ENCODE measurements at regions not wholly inside any gene's neighbourhood (a gene's known extent, or its start where the extent isn't known, plus 50 kb on each side); places are given as distances from the start of the nearest gene placed in this dataset.

DNA sequence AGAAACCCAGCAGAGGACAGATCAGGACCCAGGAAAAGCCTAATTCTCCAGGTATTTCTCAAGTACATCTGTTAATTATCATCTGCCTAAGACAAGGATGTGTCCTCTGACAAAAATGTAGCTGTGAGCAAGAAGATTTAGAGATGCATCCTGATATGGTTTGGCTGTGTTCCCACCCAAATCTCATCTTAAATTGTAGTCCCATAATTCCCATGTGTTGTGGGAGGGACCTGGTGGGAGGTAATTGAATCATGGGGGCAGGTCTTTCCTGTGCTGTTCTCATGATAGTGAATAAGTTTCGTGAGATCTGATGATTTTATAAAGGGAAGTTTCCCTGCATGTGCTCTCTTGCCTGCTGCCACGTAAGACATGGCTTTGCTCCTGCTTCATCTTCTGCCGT, 381.8 kb downstream of the BUD13 start:
- Histone ChIP-seq H3K27ac (ENCODE audit: low read depth, low read length) (no peak overlapping the region), H4K20me1 (ENCODE audit: control insufficient read depth, insufficient read depth, low read depth, low read length) (no peaks in the 10 kb centered on the region), H3K36me3 (ENCODE audit: control insufficient read depth, low read length) (no peaks in the 10 kb centered on the region), H3K27me3 (ENCODE audit: control insufficient read depth, low read length) (peaks cover 4% of the 10 kb centered on the region), H3K9me3 (ENCODE audit: control insufficient read depth, insufficient read depth, low read length) (no peaks in the 10 kb centered on the region), H3F3A (ENCODE audit: control insufficient read depth, insufficient read depth) (no peaks in the 10 kb centered on the region), H3K4me2 (ENCODE audit: low read length) (no peak overlapping the region), H3K9me2 (replicated peaks; ENCODE audit: control insufficient read depth, low read length) (no peaks in the 10 kb centered on the region), H3K79me2 (ENCODE audit: control insufficient read depth, low read length) (no peaks in the 10 kb centered on the region), H3K4me3 (ENCODE audit: low read length) (no peak overlapping the region), H3K4me1 (ENCODE audit: control insufficient read depth, low read length) (no peaks in the 10 kb centered on the region)
- TF ChIP-seq, protein P1, sequence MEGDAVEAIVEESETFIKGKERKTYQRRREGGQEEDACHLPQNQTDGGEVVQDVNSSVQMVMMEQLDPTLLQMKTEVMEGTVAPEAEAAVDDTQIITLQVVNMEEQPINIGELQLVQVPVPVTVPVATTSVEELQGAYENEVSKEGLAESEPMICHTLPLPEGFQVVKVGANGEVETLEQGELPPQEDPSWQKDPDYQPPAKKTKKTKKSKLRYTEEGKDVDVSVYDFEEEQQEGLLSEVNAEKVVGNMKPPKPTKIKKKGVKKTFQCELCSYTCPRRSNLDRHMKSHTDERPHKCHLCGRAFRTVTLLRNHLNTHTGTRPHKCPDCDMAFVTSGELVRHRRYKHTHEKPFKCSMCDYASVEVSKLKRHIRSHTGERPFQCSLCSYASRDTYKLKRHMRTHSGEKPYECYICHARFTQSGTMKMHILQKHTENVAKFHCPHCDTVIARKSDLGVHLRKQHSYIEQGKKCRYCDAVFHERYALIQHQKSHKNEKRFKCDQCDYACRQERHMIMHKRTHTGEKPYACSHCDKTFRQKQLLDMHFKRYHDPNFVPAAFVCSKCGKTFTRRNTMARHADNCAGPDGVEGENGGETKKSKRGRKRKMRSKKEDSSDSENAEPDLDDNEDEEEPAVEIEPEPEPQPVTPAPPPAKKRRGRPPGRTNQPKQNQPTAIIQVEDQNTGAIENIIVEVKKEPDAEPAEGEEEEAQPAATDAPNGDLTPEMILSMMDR (IDR thresholded peaks at IDR 0.05; ENCODE audit: low read depth, low read length, poor library complexity, severe bottlenecking): no peak
- no peak for TF ChIP-seq EZH2phosphoT487 (IDR thresholded peaks at IDR 0.05; ENCODE audit: borderline replicate concordance, low read length)

DNA sequence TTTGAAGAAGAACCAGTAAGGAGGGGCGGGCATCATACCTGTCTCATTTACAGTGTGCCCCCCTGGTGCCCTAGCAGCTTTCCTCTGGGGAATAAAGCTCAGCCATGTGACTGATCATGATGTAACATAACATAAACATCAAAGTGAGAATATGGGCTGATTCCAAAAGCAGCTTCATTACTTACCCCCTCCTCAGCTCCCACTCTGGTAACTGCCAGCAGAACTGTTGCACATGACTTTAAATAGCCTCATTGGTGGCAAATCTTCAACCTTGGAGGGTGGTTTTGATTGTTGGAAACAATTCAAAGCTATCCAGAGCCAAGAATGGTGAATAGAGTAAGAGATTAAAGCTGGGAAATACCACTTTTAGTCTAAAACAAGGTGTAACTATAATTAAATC, 384.6 kb downstream of the BUD13 start:
- Histone ChIP-seq H3K36me3 (ENCODE audit: control insufficient read depth, low read length) (no peaks in the 10 kb centered on the region), H3K79me2 (ENCODE audit: control insufficient read depth, low read length) (no peaks in the 10 kb centered on the region), H3K9me2 (replicated peaks; ENCODE audit: control insufficient read depth, low read length) (no peaks in the 10 kb centered on the region), H4K20me1 (ENCODE audit: control insufficient read depth, insufficient read depth, low read depth, low read length) (no peaks in the 10 kb centered on the region), H3K4me1 (ENCODE audit: control insufficient read depth, low read length) (no peaks in the 10 kb centered on the region), H3K27me3 (ENCODE audit: control insufficient read depth, low read length) (peaks cover 4% of the 10 kb centered on the region), H3F3A (ENCODE audit: control insufficient read depth, insufficient read depth) (no peaks in the 10 kb centered on the region), H3K4me3 (ENCODE audit: low read length) (no peak overlapping the region), H3K4me2 (ENCODE audit: low read length) (no peak overlapping the region), H3K9me3 (ENCODE audit: control insufficient read depth, insufficient read depth, low read length) (no peaks in the 10 kb centered on the region), H3K27ac (ENCODE audit: low read depth, low read length) (no peak overlapping the region)
- no peak for TF ChIP-seq EZH2phosphoT487 (IDR thresholded peaks at IDR 0.05; ENCODE audit: borderline replicate concordance, low read length)
- TF ChIP-seq, protein P1 (IDR thresholded peaks at IDR 0.05; ENCODE audit: low read depth, low read length, poor library complexity, severe bottlenecking): no peak

DNA sequence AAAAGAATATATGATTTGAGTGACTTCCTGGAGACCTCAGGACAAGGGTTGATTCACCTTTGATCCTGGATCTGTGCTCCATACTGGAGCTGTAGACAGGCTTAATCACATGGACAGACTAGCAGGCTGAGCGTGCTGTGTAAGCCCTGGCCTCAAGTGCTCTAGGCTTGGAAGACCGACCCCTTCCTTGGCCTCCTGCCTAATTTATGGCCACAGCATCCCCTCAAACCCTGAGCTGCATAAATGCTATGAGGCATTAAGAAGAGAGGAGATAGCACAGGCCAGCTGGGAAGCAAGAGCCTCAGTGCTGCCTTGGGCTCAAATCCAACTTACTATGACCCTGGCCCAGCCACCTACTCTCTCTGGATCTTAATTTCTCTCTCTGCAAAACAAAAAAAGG, 385.1 kb downstream of the BUD13 start:
- TF ChIP-seq EZH2phosphoT487 (IDR thresholded peaks at IDR 0.05; ENCODE audit: borderline replicate concordance, low read length): no peak
- TF ChIP-seq, protein P1 (IDR thresholded peaks at IDR 0.05; ENCODE audit: low read depth, low read length, poor library complexity, severe bottlenecking): no peak
- Histone ChIP-seq H4K20me1 (ENCODE audit: control insufficient read depth, insufficient read depth, low read depth, low read length) (no peaks in the 10 kb centered on the region), H3K36me3 (ENCODE audit: control insufficient read depth, low read length) (no peaks in the 10 kb centered on the region), H3K9me3 (ENCODE audit: control insufficient read depth, insufficient read depth, low read length) (no peaks in the 10 kb centered on the region), H3K27ac (ENCODE audit: low read depth, low read length) (no peak overlapping the region), H3F3A (ENCODE audit: control insufficient read depth, insufficient read depth) (no peaks in the 10 kb centered on the region), H3K9me2 (replicated peaks; ENCODE audit: control insufficient read depth, low read length) (no peaks in the 10 kb centered on the region), H3K27me3 (ENCODE audit: control insufficient read depth, low read length) (peaks cover 4% of the 10 kb centered on the region; the same call in 1 of the 2 replicates), H3K4me2 (ENCODE audit: low read length) (no peak overlapping the region), H3K79me2 (ENCODE audit: control insufficient read depth, low read length) (no peaks in the 10 kb centered on the region), H3K4me3 (ENCODE audit: low read length) (no peak overlapping the region), H3K4me1 (ENCODE audit: control insufficient read depth, low read length) (no peaks in the 10 kb centered on the region)

Measured in DOHH2 (cell line).